ENCODE measurements at regions not wholly inside any gene's neighbourhood (a gene's known extent, or its start where the extent isn't known, plus 50 kb on each side); places are given as distances from the start of the nearest gene placed in this dataset.
"Not testable (repeated sequence)": the region's sequence is repeated elsewhere in the genome, so short reads cannot be mapped to it uniquely, and the experiment has no call there.

DNA sequence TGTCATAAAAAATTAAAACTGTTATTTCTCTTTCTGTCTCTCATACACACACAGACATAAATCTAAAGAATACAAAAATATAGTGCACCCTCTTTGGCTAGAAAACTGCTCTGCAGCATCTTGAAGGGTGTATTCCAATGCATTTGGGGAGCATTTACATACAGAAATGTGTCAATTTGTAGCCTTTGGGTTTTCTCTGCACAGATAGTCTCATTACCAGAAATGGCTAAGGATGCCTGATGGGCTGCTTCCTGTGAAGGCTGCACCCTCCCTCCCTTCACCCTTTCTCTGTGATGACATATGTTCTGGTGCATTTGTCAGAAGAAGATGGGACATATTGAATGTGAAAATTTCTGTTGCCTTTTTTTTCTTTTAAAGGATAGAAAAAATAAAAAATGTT, 1239.3 kb downstream of the CDH11 start:
- DNase-seq: no peak

DNA sequence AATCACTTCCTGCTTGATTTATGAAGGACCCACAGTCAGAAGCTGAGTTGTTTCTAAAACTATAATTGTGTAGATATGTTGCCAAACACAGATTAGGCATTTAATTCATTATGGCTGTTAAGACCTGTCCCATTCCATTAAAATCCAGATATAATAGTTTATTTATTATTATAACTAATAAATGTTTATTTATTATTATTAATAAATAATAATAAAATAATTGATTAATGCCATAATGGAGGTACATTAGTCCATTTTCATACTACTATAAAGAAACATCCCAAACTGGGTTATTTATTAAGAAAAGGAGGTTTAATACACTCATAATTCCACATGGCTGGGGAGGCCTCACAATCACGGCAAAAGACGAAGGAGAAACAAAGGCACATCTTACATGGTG, 1240.9 kb downstream of the CDH11 start:
- no peak for DNase-seq

DNA sequence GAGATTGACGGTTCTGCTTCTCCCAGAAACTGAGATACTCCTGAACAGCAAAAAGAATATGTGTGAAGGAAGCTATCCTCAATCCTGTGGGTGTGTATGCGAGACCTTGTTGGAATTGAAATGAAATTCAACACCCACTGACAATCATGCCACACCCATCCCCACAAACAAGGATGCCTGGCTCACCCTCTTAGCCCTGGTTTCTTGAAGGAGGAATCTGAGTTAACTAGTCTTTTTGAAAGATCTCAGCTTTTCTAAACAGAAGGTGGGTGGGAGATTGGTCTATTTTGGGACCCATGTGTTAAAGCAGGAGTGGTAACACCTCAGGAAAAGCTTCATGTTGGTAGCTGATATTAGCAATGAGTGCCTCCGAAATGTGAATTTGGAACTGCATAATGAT, 1244.5 kb downstream of the CDH11 start:
- no peak for DNase-seq

DNA sequence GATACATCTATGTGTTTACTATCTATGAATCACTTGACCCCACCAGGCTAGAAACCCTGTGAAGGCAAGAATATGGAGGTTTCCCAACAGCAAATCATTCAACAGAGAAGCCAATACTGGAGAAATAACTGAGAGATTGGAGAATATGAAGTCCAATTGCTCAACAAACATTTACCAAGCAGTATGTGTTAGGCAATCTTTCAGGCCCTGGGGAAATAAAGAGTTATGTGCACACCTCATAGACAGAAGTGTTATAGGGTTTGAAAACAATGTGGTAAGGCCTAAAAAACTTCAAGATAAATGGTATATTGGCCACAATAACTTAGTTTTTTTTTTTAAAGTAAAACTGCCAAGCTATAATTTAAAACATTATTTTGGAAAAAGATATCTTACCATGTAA, 1245.8 kb downstream of the CDH11 start:
- DNase-seq: no peak

DNA sequence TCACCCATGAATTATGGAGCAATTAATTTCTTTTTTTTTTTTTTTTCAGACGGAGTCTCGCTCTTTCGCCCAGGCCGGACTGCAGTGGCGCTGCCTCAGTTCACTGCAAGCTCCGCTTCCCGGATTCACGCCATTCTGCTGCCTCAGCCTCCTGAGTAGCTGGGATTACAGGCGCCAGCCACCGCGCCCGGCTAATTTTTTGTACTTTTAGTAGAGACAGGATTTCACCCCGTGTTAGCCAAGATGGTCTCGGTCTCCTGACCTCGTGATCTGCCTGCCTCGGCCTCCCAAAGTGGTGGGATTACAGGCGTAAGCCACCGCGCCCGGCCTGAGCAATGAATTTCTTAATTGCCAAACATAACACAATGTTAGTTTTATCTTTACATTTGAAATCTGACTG, 1261.2 kb downstream of the CDH11 start:
- not testable (repeated sequence) for DNase-seq

DNA sequence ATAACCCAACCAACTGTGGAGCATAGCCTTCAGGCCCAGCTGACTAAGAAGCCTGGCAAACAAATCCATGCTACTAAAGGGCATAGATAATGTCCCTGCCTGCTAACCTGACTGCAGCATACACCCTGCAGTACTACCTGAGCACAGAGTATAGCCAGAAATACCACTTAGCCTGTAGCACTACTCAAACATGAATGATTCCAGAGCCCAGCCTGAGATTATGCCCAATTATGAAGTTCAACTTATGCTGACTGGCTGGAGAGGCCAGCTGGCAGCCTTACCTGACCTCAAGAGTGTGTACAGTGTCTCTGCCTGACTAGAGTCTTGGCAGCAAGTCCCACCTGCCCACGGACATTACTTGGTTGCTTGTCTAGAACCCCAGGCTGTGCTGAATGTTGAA, 1265.3 kb downstream of the CDH11 start:
- DNase-seq: no peak

DNA sequence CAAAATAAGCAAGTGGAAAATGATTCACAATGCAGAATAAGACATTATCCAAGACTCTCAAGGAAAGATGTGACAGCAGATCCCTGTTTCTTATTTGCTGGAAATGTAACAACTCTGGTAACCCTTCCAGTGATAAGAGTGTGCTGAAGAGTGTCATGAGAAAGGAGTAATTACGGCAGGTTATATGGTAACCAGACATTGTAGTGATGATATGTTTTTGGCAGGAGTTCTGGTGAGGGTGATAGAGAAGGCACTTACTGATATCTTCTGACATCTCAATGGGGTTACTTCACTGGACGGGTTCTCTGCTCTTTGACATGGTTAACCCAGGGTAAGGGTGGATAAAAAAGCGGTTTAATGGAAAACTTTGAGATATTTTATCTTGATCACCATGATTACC, 1270.9 kb downstream of the CDH11 start:
- DNase-seq: no peak

DNA sequence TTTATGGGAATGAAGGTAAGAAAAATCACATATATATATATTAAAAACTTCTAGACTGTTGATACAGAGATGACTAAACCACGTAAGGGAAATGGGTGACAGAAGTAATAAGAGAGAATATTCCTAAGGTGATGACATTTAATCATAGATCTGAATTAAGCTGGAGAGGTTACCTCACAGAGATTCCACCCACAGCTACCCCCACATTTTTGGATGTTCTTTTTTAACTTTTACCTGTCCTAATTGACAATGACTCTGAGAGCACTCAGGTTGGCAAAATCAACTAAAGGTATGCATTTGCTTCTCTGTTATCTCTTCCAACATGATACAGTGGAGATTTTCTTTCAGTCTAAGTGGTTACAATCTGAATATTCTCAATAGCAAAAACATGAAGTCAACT, 1280.6 kb downstream of the CDH11 start:
- no peak for DNase-seq

DNA sequence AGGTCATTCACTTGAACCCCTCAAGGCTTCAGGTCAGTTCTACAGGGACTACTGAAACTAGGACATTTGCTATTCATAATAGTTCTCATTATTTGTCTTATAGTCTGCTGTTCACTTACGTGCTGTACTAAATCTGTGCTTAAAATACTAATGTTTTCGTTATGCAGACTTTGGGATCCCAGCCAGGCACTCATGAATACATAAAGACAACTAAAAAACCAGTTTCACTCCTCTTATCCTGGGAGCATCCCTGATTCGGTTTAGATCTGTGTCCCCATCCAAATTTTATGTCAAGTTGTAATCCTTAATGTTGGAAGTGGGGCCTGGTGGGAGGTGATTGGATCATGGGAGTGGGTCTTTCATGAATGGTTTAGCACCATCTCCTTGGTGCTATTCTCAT, 1291.8 kb downstream of the CDH11 start:
- no peak for DNase-seq

DNA sequence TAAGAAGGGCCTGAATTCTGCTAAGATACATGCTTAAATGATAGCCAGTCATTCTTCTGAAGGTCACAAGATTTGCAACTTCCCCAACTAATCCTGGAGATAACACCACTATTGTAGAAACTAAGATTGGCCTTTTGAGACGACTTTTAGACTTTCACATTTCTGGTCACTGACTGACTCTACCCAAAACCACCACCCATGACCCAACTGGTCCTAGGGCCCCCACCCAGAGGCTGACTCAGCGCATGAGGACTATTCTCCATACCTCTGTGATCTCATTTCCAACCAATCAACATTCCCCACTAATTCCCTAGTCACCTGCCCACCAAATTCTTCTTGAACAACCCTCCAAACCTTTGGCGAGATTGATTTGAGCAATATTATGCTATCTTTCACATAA, 1299.0 kb downstream of the CDH11 start:
- no peak for DNase-seq

DNA sequence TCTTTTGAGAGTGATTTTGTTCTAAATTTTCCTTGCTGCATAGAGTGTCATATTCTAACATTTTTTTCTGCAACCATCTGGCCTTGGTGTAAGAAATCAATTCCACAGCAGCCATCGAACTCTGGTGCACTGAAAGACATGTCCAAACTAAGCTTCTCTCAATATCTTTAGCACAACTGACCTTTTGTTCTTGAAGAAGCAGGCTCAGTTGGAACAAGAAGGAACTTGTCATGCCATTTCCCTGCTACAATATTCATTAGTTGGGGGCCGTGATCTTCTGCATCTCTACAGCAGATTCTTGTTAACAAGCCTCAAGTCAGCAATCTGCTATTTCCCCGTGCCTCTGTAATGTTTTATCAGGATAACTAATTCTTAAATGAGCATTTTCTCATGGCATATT, 1305.6 kb downstream of the CDH11 start:
- no peak for DNase-seq

DNA sequence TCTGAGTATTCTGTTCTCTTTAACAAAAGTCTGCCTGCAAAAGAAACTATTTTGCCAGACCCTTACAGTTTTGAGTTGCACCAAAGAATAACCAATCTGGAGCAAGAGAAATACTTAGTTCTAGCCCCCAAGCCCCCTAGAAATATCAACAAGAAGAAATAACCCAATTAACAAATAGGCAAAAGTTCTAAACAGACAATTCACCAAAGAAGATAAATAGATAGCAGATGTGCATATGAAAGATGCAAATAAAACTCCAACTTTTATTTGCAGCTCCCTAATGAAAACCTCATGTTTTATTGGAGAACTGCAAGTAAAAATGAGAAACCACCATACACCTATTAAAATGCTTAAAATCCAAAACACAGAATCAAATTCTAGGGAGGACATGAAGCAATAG, 1308.0 kb downstream of the CDH11 start:
- DNase-seq: no peak

DNA sequence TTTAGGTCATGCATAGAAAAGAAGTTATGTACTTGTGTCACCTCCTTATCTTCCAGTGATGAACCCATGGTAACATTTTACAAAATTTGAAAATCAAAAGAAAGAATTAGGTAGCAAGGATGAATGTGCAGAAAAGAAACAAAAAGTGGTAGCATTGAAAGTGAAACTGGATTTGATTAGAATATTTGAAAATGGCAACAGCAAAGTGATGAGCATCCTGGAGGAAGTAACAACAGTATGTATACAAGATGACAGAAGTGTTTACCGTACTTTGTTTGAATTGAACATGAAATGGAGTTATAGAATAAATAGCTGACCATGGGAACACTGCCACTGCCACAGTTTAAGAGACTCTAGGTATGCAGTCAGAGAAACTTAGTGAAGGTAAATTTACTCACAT, 1313.1 kb downstream of the CDH11 start:
- DNase-seq: no peak

DNA sequence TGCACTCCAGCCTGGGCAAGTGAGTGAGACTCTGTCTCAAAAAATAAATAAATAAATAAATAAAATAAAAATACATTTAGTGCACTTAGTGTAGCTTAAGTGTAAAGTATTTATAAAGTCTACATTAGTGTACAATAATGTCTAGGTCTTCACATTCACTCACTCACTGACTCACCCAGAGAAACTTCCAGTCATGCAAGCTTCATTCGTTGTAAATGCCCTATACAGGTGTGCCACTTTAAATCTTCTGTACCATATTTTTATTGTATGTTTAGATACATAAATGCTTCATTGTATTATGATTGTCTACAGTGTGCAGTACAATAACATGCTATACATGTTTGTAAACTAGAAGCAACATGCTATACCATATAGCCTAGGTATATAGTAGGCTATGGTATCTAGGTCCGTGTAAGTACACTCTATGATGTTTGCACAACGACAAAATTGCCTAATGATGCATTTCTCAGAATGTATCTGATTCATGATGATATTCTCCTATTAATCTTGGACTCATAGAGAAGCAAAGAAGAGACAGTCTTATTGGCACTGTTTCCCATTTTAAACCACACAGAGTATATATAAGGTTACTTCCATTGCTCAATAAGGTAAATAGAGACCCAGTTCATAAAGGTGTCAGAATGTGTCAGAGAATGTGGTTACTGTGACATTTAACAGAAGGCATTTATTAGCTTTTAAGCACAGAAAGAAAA, 1314.9 kb downstream of the CDH11 start:
- no peak for DNase-seq

DNA sequence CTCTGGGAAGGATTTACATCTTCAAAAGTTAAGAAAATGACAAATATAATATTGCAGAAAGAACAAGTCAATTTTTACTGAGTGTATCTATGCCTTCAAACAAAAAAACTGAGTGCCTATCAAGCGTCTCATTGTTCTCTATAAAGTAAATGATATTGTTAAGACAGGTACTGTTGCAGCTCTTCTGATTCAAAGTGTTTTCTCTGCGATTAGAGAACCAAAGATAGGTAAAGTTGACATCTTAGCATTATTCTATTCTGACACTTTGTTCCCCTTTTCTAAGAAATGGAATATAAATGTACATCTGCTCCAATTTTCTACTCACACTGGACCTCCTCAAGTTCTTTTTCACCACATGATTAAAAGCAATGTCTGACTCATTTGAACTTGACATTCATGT, 1317.7 kb downstream of the CDH11 start:
- DNase-seq: no peak

DNA sequence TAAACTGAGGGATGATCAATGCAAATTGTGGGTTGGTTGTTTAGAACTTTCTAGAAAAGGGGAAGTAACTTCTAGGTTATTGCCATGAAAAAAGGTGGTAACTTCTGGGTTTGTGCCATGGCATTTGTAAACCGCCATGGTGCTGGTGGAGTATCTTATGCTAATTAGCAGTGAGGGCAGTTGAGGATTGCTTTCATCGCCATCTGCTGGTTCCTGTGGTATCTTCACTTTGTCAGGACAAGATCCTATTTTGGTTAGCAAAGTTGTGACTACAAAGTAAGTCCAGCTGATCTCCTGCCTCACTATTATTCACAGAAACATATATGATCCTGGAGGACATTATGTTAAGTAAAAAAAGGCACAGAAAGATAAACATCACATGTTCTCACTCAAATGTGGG, 1332.3 kb downstream of the CDH11 start:
- no peak for DNase-seq

DNA sequence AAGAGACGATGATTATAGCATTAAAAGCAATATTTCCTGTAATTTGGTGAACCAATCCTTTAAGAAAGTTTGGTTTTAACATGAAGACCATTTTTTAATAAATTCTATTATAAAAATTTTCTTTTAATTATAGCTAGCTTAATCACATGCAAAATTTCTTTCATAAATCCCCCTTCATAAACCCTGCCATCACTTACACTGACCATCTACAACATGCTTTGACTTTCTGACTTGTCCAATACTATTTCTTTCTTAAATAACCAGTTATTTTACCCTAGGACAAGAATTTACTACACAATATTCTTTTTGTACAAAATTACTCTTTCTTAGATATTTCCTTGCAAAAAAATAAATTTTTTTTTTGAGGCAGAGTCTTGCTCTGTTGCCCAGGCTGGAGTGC, 1334.8 kb downstream of the CDH11 start:
- no peak for DNase-seq

DNA sequence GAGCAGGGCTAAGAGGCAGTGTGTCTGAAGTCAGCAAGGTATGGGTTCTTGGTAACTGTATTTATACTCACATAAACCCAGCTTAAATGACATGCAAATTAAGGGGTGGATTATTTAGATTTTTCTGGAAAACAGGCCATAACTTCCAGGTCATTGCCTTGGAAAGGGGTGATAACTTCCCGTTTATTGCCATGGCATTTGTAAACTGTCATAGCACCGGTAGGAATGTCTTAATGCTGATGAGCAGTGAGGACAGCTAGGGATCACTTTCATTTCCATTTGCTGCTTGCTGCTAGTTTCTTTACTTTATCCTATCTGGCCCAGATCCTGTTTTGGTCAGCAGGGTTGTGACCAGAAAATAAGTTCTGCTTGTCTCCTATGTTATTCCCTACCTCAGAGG, 1336.7 kb downstream of the CDH11 start:
- DNase-seq: no peak

DNA sequence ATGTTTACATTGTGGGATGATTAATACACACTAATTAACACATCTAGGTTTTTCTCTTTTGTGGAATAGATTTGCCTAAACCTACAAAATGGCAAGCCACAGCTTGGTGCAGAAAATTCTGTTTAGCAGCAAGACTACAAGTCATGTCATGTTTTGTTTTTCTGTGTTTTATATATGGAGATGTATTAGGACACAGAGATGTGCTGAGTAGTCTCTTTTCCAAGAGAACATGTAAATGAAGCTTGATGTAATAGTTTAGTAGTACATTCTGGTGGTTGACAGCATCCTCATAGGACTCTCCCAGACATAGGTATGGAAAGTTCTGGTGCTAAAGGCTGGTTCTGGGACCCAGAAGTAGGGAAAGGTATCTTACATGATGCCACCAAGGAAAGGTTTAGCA, 1345.4 kb downstream of the CDH11 start:
- no peak for DNase-seq

DNA sequence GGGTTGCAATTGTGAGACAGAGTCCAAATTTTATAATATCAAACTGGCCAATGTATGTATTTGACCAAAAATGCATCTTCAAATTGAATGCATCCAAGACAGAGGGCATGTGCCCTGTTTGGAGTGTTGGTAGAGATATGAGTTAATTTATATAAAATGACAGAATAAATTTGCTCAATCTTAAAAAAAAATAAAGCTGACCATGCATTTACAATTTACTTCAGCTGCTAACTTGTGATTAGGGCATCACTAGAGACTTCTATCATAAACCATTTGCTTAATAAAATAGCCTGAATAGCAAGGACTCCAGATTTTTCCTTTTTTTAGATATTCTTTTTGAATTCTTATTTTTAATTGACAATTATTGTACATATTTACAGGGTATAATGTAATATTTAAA, 1345.8 kb downstream of the CDH11 start:
- no peak for DNase-seq

DNA sequence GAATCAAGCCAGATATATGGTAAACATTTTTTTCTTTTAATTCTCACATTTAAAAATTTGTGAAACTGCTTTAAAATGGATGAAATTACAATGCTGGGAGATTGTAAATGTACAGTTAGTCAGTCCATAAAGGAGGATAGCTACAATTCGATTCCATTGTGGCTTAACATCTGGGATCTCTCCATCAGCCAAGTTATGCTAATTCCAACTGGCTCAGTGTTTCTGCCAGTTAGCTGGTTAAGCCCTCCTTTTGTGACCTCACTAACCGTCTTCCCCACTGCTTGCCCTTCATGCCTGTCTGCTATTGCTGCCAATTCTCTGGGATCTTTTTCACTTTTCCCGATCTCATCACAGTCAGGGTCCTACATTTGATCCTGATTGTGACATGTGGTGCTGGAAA, 1347.6 kb downstream of the CDH11 start:
- no peak for DNase-seq

DNA sequence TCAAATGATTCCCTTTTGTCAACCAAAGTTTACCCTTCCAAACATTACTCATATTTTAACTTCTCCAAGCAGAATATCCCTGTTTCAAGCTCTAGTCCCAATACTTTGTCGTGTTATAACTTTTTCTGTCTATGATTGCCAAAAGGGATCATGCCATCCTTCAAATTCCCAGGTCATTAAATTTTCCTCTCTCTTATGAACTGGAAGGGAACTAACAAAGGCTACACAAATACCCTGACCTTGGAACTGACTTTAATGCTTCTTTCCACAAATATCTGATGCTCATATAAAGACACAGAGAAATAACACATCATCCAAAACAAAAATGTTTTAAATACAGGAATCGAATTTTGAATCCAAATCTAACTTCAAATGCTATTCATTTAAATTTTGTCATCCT, 1352.7 kb downstream of the CDH11 start:
- DNase-seq: no peak

DNA sequence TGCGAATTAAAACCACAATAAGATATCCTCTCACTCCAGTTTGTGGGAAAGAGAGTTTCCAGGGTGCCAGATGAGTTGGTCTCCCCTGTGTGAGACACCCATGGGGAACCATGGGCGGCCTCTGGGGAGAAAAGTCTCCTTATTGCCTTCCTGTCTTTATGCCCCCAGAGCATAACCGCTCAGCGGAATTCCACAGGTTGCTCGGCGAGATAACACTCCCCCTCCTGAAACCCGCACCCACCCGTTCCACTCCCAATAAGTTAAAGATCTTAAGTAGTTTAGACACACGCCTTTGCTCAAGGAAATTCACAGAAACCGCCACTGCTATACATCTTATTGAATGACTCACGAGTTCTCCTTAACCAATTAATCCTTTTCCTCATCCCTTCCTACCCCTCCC, 1361.6 kb downstream of the CDH11 start:
- not testable (repeated sequence) for DNase-seq

DNA sequence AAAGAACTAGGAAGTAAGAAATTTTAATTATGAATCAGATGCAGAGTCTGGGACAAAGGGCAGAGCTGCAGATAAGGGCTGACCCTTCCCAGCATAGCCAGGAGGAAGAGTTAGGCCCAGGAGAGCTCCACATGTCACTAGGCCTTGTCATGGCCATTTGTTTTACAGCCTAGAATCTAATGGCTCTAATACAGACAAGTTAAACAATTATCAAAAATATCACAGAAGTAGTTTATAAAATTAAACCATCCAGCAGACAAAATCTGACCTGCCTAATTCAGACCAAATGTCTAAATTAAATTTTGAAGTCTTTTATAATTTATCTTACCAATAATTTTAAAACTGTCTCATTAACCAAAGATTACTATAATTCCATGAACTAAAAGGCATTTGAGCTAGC, 1369.5 kb downstream of the CDH11 start:
- DNase-seq: no peak

DNA sequence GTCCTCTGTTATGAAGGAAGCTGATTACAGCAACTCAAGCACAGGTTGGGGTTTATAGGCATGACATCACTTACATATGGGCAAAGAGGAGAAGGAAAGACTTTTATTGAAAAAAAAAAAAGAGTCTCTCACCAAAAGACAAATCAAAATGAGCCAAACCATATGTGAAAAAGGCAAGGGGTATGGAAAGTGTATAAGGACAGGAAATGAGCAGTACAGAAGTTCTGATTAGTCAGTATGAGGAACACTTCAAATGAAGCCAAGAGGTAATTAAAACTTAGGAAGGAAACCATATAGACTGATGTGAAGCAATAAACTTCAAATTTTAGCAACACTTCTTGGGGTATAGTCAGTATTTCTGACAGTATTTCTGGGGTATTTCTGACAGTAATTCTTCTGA, 1372.6 kb downstream of the CDH11 start:
- DNase-seq: no peak

DNA sequence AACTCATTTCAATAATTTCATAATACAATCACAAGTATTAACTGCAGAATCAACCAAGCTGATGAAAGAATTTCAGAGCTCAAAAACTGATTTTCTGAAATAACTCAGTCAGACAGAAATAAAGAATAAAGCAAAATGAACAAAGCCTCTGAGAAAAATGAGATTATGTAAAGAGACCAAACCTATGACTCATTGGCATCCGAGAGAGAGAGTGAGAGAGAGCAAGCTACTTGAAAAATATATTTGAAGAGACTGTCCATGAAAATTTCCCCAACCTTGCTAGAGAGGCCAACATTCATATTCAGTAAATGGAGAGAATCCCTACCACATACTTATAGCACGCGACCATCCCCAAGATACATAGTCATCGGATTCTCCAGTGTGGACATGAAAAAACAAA, 1376.4 kb downstream of the CDH11 start:
- DNase-seq: no peak
